CD4-positive, alpha-beta T cell (primary cell): ENCODE measurements at regions not wholly inside any gene's neighbourhood (a gene's known extent, or its start where the extent isn't known, plus 50 kb on each side); places are given as distances from the start of the nearest gene placed in this dataset.

Experiments used
- ATAC-seq: fragments of 200-7000 bp; cut with Tn5 transposase; one replicate; pipeline ENCODE4 v1.10.0; 2022; ENCODE audit warnings: mild to moderate bottlenecking; ENCODE audit not compliant: poor library complexity
- CTCF ChIA-PET: fragments of 350-600 bp; sonication (Branson Sonifier 250); formaldehyde crosslinking; loops from one replicate; lab custom pipeline; 2021; ENCODE audit warnings: antibody characterized with exemption, inconsistent platforms; lab: Charles Lee
- POLR2A ChIA-PET: fragments of 350-600 bp; sonication (Branson Sonifier 250); formaldehyde crosslinking; loops from one replicate; lab custom pipeline; 2021; ENCODE audit warnings: antibody characterized with exemption, inconsistent platforms; lab: Charles Lee
- DNase-seq, 14 experiments: peaks; one replicate each; pipeline ENCODE4 v3.0.0-alpha.2; 2013 to 2020; ENCODE audit warnings: mixed read lengths in 2 of 14
- H3K27ac ChIP-seq, 2 donors: one replicate each; pipeline versions ENCODE4 v1.5.1 to v1.7.0; 2013; ENCODE audit warnings: low read length in 2 of 2, low read depth in 1 of 2, mild to moderate bottlenecking in 1 of 2
- H3K27me3 ChIP-seq, 2 experiments: 1 replicate in 1 of 2; 2 replicates in 1 of 2; pipeline versions ENCODE4 v1.6.1 to v1.7.0; 2013; ENCODE audit warnings: low read length in 2 of 2, control low read depth in 1 of 2, mild to moderate bottlenecking in 1 of 2, moderate library complexity in 1 of 2; ENCODE audit not compliant: insufficient read depth in 2 of 2, control insufficient read depth in 1 of 2
- H3K36me3 ChIP-seq: one replicate; pipeline ENCODE4 v1.6.1; 2013; ENCODE audit warnings: low read length, control low read depth; ENCODE audit not compliant: insufficient read depth
- H3K4me1 ChIP-seq: one replicate; pipeline ENCODE4 v1.6.1; 2013; ENCODE audit warnings: low read length, control low read depth; ENCODE audit not compliant: insufficient read depth
- H3K4me3 ChIP-seq: one replicate; pipeline ENCODE4 v1.5.1; 2013; ENCODE audit warnings: mild to moderate bottlenecking, low read length, moderate library complexity
- H3K9me3 ChIP-seq, 2 experiments: 1 replicate in 1 of 2; 2 replicates in 1 of 2; pipeline versions ENCODE4 v1.6.1 to v1.7.0; 2013; ENCODE audit warnings: low read length in 2 of 2, mild to moderate bottlenecking in 2 of 2, control low read depth in 1 of 2, moderate library complexity in 1 of 2; ENCODE audit not compliant: control insufficient read depth in 1 of 2, insufficient read depth in 1 of 2
- H3K27ac Mint-ChIP-seq: one replicate; pipeline ENCODE4 v1.8.0; 2020; ENCODE audit warnings: mixed read lengths
- H3K27me3 Mint-ChIP-seq: one replicate; pipeline ENCODE4 v1.8.0; 2021; ENCODE audit warnings: mixed read lengths
- H3K36me3 Mint-ChIP-seq: one replicate; pipeline ENCODE4 v1.8.0; 2021; ENCODE audit warnings: low read depth, mixed read lengths
- H3K4me1 Mint-ChIP-seq: one replicate; pipeline ENCODE4 v1.8.0; 2021; ENCODE audit warnings: low read depth, mixed read lengths
- H3K4me3 Mint-ChIP-seq: one replicate; pipeline ENCODE4 v1.8.0; 2020; ENCODE audit warnings: mild to moderate bottlenecking, mixed read lengths
- H3K9me3 Mint-ChIP-seq: one replicate; pipeline ENCODE4 v1.8.0; 2020; ENCODE audit warnings: mixed read lengths
- CTCF ChIP-seq: fragments of 200-600 bp; IDR thresholded peaks from one replicate; pipeline ENCODE4 v1.8.0; 2022; ENCODE audit warnings: antibody characterized with exemption, mild to moderate bottlenecking
- intact Hi-C, 2 experiments: fragments of 100-400 bp; cut with DNase I in 1 of 2; cut with micrococcal nuclease in 1 of 2; formaldehyde crosslinking; loops; one replicate each; pipeline versions ENCODE4 v1.15.1 to v1.9.0; 2023 to 2025; cut with DNase I, micrococcal nuclease

- ATAC-seq: no peak
- Mint-ChIP-seq H3K4me3 (no peak overlapping the region), H3K27ac (no peak overlapping the region), H3K36me3 (no peaks in the 10 kb centered on the region), H3K27me3 (no peaks in the 10 kb centered on the region), H3K9me3 (no peaks in the 10 kb centered on the region), H3K4me1 (no peaks in the 10 kb centered on the region)
- no peak for DNase-seq
- Histone ChIP-seq H3K4me1 (no peaks in the 10 kb centered on the region), H3K4me3 (no peak overlapping the region), H3K9me3 (no peaks in the 10 kb centered on the region), H3K36me3 (no peaks in the 10 kb centered on the region), H3K27me3 (no peaks in the 10 kb centered on the region), H3K27ac (no peak overlapping the region)
- TF ChIP-seq CTCF: no peak
- POLR2A ChIA-PET: no interaction called here
- intact Hi-C loops: no loop called here
- CTCF ChIA-PET: no interaction called here
Measured at GRCh38 chr4:53959343-53960120, 104.9 kb downstream of the CHIC2 start.

- ATAC-seq: no peak
- no peak overlapping the region for H3K27ac Mint-ChIP-seq
Measured at GRCh38 chr4:53956454-53956853, 108.0 kb downstream of the CHIC2 start.

GRCh38 chr4:53956053-53956452 is 108.4 kb downstream of the CHIC2 start:
- DNase-seq (no peak), ATAC-seq (no peak)
- TF ChIP-seq CTCF: no peak
- no peak overlapping the region for H3K27ac ChIP-seq
- Mint-ChIP-seq H3K4me1 (no peaks in the 10 kb centered on the region), H3K9me3 (no peaks in the 10 kb centered on the region), H3K4me3 (no peak overlapping the region), H3K27ac (no peak overlapping the region), H3K36me3 (no peaks in the 10 kb centered on the region), H3K27me3 (no peaks in the 10 kb centered on the region)
- no peaks in the 10 kb centered on the region for H3K36me3 ChIP-seq
- H3K27me3 ChIP-seq: no peaks in the 10 kb centered on the region
- ChIA-PET CTCF (no interaction called here), POLR2A (no interaction called here)
- H3K4me3 ChIP-seq: no peak overlapping the region
- H3K9me3 ChIP-seq: no peaks in the 10 kb centered on the region
- H3K4me1 ChIP-seq: no peaks in the 10 kb centered on the region
- intact Hi-C loops: no loop called here

More at GRCh38 chr4:53956454-53956853, 108.0 kb downstream of the CHIC2 start:
- H3K4me3 ChIP-seq: no peak overlapping the region
- no peak for TF ChIP-seq CTCF
- no peaks in the 10 kb centered on the region for H3K9me3 ChIP-seq
- no peaks in the 10 kb centered on the region for H3K4me1 ChIP-seq
- ChIA-PET CTCF (no interaction called here), POLR2A (no interaction called here)
- no peak overlapping the region for H3K4me3 Mint-ChIP-seq
- intact Hi-C loops: no loop called here
- H3K36me3 ChIP-seq: no peaks in the 10 kb centered on the region
- no peak for DNase-seq
- H3K9me3 Mint-ChIP-seq: no peaks in the 10 kb centered on the region
- H3K4me1 Mint-ChIP-seq: no peaks in the 10 kb centered on the region
- H3K27me3 Mint-ChIP-seq: no peaks in the 10 kb centered on the region
- H3K27me3 ChIP-seq: no peaks in the 10 kb centered on the region
- no peaks in the 10 kb centered on the region for H3K36me3 Mint-ChIP-seq
- H3K27ac ChIP-seq: no peak overlapping the region
